HFFc6 (cell line): ENCODE measurements at regions not wholly inside any gene's neighbourhood (a gene's known extent, or its start where the extent isn't known, plus 50 kb on each side); places are given as distances from the start of the nearest gene placed in this dataset.
"Not testable (repeated sequence)": the region's sequence is repeated elsewhere in the genome, so short reads cannot be mapped to it uniquely, and the experiment has no call there.

Source experiments
- DNase-seq: peaks from one replicate; pipeline ENCODE4 v3.0.0-alpha.2; 2018
- H3K27ac Mint-ChIP-seq: 2 replicates; pipeline ENCODE4 v1.8.0; 2020; ENCODE audit warnings: mild to moderate bottlenecking, mixed read lengths
- H3K27me3 Mint-ChIP-seq: 2 replicates; pipeline ENCODE4 v1.8.0; 2021; ENCODE audit warnings: mild to moderate bottlenecking, moderate library complexity, mixed read lengths; ENCODE audit not compliant: insufficient read depth
- H3K36me3 Mint-ChIP-seq: 2 replicates; pipeline ENCODE4 v1.8.0; 2021; ENCODE audit warnings: low read depth, mixed read lengths
- H3K4me1 Mint-ChIP-seq: 2 replicates; pipeline ENCODE4 v1.8.0; 2020; ENCODE audit warnings: low read depth, mixed read lengths
- H3K4me3 Mint-ChIP-seq: 2 replicates; pipeline ENCODE4 v1.8.0; 2020; ENCODE audit warnings: mild to moderate bottlenecking, moderate library complexity, mixed read lengths
- H3K9me3 Mint-ChIP-seq: 2 replicates; pipeline ENCODE4 v1.8.0; 2020; ENCODE audit warnings: mild to moderate bottlenecking, mixed read lengths
- TF ChIP-seq, protein P1 (sequence below): fragments of 200-600 bp; sonication (generic); IDR thresholded peaks from 2 replicates; pipeline ENCODE4 v1.5.0; 2021; ENCODE audit warnings: antibody characterized with exemption, mild to moderate bottlenecking

GRCh38 chr4:179372242-179372641 is 1930.0 kb upstream of the AGA start:
- Mint-ChIP-seq H3K9me3 (peaks cover 40% of the 10 kb centered on the region), H3K27ac (no peak overlapping the region), H3K4me1 (no peaks in the 10 kb centered on the region), H3K4me3 (no peak overlapping the region), H3K27me3 (no peaks in the 10 kb centered on the region), H3K36me3 (no peaks in the 10 kb centered on the region)
- DNase-seq, result no peak
- TF ChIP-seq, protein P1, sequence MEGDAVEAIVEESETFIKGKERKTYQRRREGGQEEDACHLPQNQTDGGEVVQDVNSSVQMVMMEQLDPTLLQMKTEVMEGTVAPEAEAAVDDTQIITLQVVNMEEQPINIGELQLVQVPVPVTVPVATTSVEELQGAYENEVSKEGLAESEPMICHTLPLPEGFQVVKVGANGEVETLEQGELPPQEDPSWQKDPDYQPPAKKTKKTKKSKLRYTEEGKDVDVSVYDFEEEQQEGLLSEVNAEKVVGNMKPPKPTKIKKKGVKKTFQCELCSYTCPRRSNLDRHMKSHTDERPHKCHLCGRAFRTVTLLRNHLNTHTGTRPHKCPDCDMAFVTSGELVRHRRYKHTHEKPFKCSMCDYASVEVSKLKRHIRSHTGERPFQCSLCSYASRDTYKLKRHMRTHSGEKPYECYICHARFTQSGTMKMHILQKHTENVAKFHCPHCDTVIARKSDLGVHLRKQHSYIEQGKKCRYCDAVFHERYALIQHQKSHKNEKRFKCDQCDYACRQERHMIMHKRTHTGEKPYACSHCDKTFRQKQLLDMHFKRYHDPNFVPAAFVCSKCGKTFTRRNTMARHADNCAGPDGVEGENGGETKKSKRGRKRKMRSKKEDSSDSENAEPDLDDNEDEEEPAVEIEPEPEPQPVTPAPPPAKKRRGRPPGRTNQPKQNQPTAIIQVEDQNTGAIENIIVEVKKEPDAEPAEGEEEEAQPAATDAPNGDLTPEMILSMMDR, result no peak

DNA sequence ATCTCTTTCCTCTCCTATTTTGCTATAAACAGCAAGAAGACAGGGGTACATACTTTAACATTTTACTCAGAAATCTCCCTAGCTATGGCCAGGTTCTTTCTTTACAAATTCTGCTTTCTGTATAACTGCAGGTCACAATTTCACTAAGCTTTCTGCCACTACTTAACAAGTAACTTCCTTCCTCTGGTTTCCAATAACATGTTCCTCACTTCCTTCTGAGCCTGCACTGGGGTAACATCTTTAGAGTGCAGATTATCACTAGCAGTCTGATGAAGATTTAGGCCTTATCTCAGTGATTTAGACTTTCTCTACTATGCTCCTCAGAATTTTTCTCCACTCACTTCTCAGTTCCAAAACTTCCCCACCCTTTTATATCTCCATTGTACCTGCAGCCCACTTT is 1930.5 kb upstream of the AGA start:
- Mint-ChIP-seq H3K4me3 (no peak overlapping the region), H3K36me3 (no peaks in the 10 kb centered on the region), H3K4me1 (no peaks in the 10 kb centered on the region), H3K9me3 (peaks cover 39% of the 10 kb centered on the region), H3K27me3 (no peaks in the 10 kb centered on the region), H3K27ac (no peak overlapping the region)
- DNase-seq, result no peak
- TF ChIP-seq, protein P1, result no peak

DNA sequence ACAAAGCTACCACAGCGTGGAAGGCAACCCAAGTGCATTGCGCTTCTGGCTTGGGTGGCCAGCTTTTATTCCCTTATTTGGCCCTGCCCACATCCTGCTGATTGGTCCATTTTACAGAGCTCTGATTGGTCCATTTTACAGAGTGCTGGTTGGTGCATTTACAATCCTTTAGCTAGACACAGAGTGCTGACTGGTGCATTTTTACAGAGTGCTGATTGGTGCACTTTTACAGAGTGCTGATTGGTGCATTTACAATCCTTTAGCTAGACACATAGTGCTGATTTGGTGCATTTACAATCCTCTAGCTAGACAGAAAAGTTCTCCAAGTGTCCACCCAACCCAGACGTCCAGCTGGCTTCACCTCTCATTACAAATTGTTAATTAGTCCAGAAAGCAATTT is 1936.6 kb upstream of the AGA start:
- H3K27me3 Mint-ChIP-seq, H3K27ac Mint-ChIP-seq, DNase-seq, H3K4me1 Mint-ChIP-seq, H3K36me3 Mint-ChIP-seq, H3K4me3 Mint-ChIP-seq: not testable (repeated sequence)
- H3K9me3 Mint-ChIP-seq, result peaks cover 20% of the 10 kb centered on the region

GRCh38 chr4:179392787-179393186 is 1950.5 kb upstream of the AGA start:
- H3K4me1 Mint-ChIP-seq, result no peaks in the 10 kb centered on the region
- TF ChIP-seq, protein P1, result no peak
- DNase-seq, result no peak
- H3K4me3 Mint-ChIP-seq, result no peak overlapping the region
- H3K27ac Mint-ChIP-seq, result no peak overlapping the region
- H3K27me3 Mint-ChIP-seq, result no peaks in the 10 kb centered on the region; the same call in 1 of the 2 replicates
- no peaks in the 10 kb centered on the region for H3K36me3 Mint-ChIP-seq
- peaks cover 35% of the 10 kb centered on the region for H3K9me3 Mint-ChIP-seq

GRCh38 chr4:179398414-179398813 is 1956.2 kb upstream of the AGA start:
- no peaks in the 10 kb centered on the region for H3K27me3 Mint-ChIP-seq
- H3K27ac Mint-ChIP-seq, result no peak overlapping the region
- no peak overlapping the region for H3K4me3 Mint-ChIP-seq
- no peaks in the 10 kb centered on the region for H3K4me1 Mint-ChIP-seq
- H3K9me3 Mint-ChIP-seq, result peaks cover 35% of the 10 kb centered on the region
- TF ChIP-seq, protein P1, result no peak
- no peaks in the 10 kb centered on the region for H3K36me3 Mint-ChIP-seq
- DNase-seq, result no peak

- Mint-ChIP-seq H3K27me3 (no peaks in the 10 kb centered on the region), H3K27ac (no peak overlapping the region), H3K9me3 (peaks cover 41% of the 10 kb centered on the region), H3K36me3 (no peaks in the 10 kb centered on the region), H3K4me3 (no peak overlapping the region), H3K4me1 (no peaks in the 10 kb centered on the region)
- TF ChIP-seq, protein P1, result no peak
- no peak for DNase-seq
Measured at GRCh38 chr4:179399054-179399782, 1957.0 kb upstream of the AGA start.
